Upper lobe of left lung (tissue), 6 donors: ENCODE measurements at regions not wholly inside any gene's neighbourhood (a gene's known extent, or its start where the extent isn't known, plus 50 kb on each side); places are given as distances from the start of the nearest gene placed in this dataset.
A peak's percentile ranks its signal among the peaks of the same experiment; 100 is the strongest.

ENCODE experiments used
- ATAC-seq, 2 donors: fragments of 200-7000 bp; cut with Tn5 transposase; one replicate each; pipeline ENCODE4 v1.9.1; 2022; ENCODE audit warnings: mild to moderate bottlenecking in 2 of 2, moderate library complexity in 2 of 2; ENCODE audit not compliant: low FRiP score in 2 of 2
- DNase-seq, 2 donors: peaks; one replicate each; pipeline ENCODE4 v3.0.0-alpha.2; 2019 to 2020
- H3K27ac ChIP-seq, 4 donors: fragments of 200-600 bp; sonication (generic); one replicate each; pipeline ENCODE4 v1.5.1; 2016 to 2019
- H3K27me3 ChIP-seq, 4 donors: fragments of 200-600 bp; sonication (generic); one replicate each; pipeline ENCODE4 v1.5.1; 2017 to 2019
- H3K36me3 ChIP-seq, 4 donors: fragments of 200-600 bp; sonication (generic); one replicate each; pipeline ENCODE4 v1.5.1; 2016 to 2019
- H3K4me1 ChIP-seq, 4 donors: fragments of 200-600 bp; sonication (generic); one replicate each; pipeline ENCODE4 v1.5.1; 2018 to 2019
- H3K4me3 ChIP-seq, 4 donors: fragments of 200-600 bp; sonication (generic); one replicate each; pipeline ENCODE4 v1.5.1; 2017 to 2019; ENCODE audit warnings: mild to moderate bottlenecking in 2 of 4, moderate library complexity in 1 of 4
- H3K9me3 ChIP-seq, 4 donors: fragments of 200-600 bp; sonication (generic); one replicate each; pipeline ENCODE4 v1.5.1; 2018 to 2019
- CTCF ChIP-seq, 6 experiments: fragments of 450-650 bp in 4 of 6; fragments of 200-600 bp in 2 of 6; sonication (generic) in 2 of 6; IDR thresholded peaks; one replicate each; pipeline ENCODE4 v1.5.1; 2016 to 2019; ENCODE audit warnings: antibody characterized with exemption in 6 of 6
- EP300 ChIP-seq, 4 donors: sonication (generic); formaldehyde crosslinking; IDR thresholded peaks; one replicate each; pipeline ENCODE4 v1.5.1; 2017; ENCODE audit warnings: antibody characterized with exemption in 4 of 4, control low read depth in 2 of 4
- POLR2A ChIP-seq, 4 donors: fragments of 450-650 bp; IDR thresholded peaks; one replicate each; pipeline ENCODE4 v1.5.1; 2016 to 2017; ENCODE audit warnings: antibody characterized with exemption in 4 of 4, mild to moderate bottlenecking in 2 of 4
- POLR2AphosphoS5 ChIP-seq, 2 donors: sonication (generic); formaldehyde crosslinking; IDR thresholded peaks; one replicate each; pipeline ENCODE4 v1.5.1; 2017; ENCODE audit warnings: antibody characterized with exemption in 2 of 2
- WGBS, 2 donors: methylation state at CpG; one replicate each; pipeline ENCODE4 v1.1.5; 2017 to 2018; 5-methylcytosine and 5-hydroxymethylcytosine counted together
- donor health status: DM: no; HTN: no; CAD: no; lungs with moderate emphysema.
- donor health status: DM: no; HTN: yes; CAD: no; lungs with severe emphysema.

DNA sequence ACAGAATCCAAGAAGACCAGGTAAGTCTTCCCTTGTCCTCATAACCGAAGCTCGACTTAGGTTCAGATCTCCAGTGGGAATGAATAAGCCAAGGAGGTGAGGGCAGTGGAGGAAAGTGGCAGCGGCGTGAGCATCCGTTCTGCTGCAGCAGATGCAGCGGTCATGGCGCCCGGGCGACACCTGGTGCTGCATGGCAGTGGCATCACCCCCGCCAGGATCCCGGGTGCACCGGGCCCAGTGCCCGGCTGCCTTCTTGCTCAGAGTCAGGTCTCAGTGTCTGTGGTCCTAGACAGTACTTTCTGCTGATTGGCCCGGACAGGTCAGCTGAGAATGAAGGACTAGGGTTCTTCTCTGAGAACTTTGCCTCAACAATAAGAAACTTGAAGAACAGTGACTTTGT is 83.4 kb upstream of the SORBS2 start:
- WGBS, 2 donors: 96 to 97% methylated on average over 13 to 14 of the region's 14 CpGs
- ATAC-seq: no peak
- Histone ChIP-seq H3K36me3 (no peaks in the 10 kb centered on the region), H3K9me3 (no peaks in the 10 kb centered on the region), H3K4me3 (no peak overlapping the region), H3K27me3 (no peaks in the 10 kb centered on the region), H3K4me1 (peaks cover 0 to 5% (median 0%) of the 10 kb centered on the region in 4 donors), H3K27ac (no peak overlapping the region)
- DNase-seq: peak in 1 of 2 donors; percentile 78
- TF ChIP-seq POLR2AphosphoS5 (IDR thresholded peaks at IDR 0.05): no peak
- no peak for TF ChIP-seq CTCF (IDR thresholded peaks at IDR 0.05)
- no peak for TF ChIP-seq POLR2A (IDR thresholded peaks at IDR 0.05)
- no peak for TF ChIP-seq EP300 (IDR thresholded peaks at IDR 0.05)

DNA sequence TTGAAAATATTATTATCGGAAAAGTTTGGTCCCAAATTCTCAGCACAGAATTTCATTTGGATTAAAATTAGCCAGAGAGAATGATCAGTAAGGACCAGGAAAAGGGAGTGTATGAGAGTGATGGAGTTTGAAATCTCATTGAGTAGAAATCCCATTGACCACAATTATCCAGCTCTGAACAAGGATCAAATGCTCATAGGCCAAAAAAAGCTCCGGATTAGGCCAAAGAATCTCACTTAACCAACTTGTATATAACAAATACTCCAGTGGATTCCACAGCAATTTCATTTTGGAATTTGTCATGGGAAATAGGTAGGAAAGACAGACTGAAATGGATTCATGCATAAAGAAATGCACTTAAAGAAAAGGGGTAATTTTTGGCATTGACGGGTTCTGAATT is 83.9 kb upstream of the SORBS2 start:
- Histone ChIP-seq H3K9me3 (no peaks in the 10 kb centered on the region), H3K27me3 (no peaks in the 10 kb centered on the region), H3K4me3 (no peak overlapping the region), H3K4me1 (peaks cover 0 to 5% (median 0%) of the 10 kb centered on the region in 4 donors), H3K27ac (no peak overlapping the region), H3K36me3 (no peaks in the 10 kb centered on the region)
- TF ChIP-seq POLR2AphosphoS5 (IDR thresholded peaks at IDR 0.05) (no peak), EP300 (IDR thresholded peaks at IDR 0.05) (no peak), POLR2A (IDR thresholded peaks at IDR 0.05) (no peak), CTCF (IDR thresholded peaks at IDR 0.05) (no peak)
- DNase-seq (no peak), ATAC-seq (no peak)
- 92 to 98% methylated on average over 3 of the region's 3 CpGs for WGBS, 2 donors

GRCh38 chr4:185896817-185897488 is 85.0 kb upstream of the SORBS2 start:
- H3K27ac ChIP-seq: no peak overlapping the region
- WGBS, 2 donors: 68 to 76% methylated on average over 11 of the region's 11 CpGs
- H3K27me3 ChIP-seq: no peaks in the 10 kb centered on the region
- ATAC-seq (peak in 1 of 2 donors; percentile 56), DNase-seq (peak in 1 of 2 donors; percentile 62)
- no peaks in the 10 kb centered on the region for H3K36me3 ChIP-seq
- no peaks in the 10 kb centered on the region for H3K9me3 ChIP-seq
- peaks cover 0 to 5% (median 0%) of the 10 kb centered on the region in 4 donors for H3K4me1 ChIP-seq
- TF ChIP-seq POLR2A (IDR thresholded peaks at IDR 0.05) (no peak), EP300 (IDR thresholded peaks at IDR 0.05) (no peak), CTCF (IDR thresholded peaks at IDR 0.05) (no peak), POLR2AphosphoS5 (IDR thresholded peaks at IDR 0.05) (no peak)
- H3K4me3 ChIP-seq: no peak overlapping the region

- TF ChIP-seq POLR2AphosphoS5 (IDR thresholded peaks at IDR 0.05) (no peak), POLR2A (IDR thresholded peaks at IDR 0.05) (no peak), CTCF (IDR thresholded peaks at IDR 0.05) (no peak), EP300 (IDR thresholded peaks at IDR 0.05) (no peak)
- H3K27ac ChIP-seq: no peak overlapping the region
- ATAC-seq (no peak), DNase-seq (no peak)
- WGBS, 2 donors: 81% methylated on average over 8 of the region's 8 CpGs
- H3K4me3 ChIP-seq: no peak overlapping the region
- H3K9me3 ChIP-seq: no peaks in the 10 kb centered on the region
- no peaks in the 10 kb centered on the region for H3K27me3 ChIP-seq
- no peaks in the 10 kb centered on the region for H3K36me3 ChIP-seq
- peaks cover 0 to 5% (median 0%) of the 10 kb centered on the region in 4 donors for H3K4me1 ChIP-seq
These were observed 86.4 kb upstream of the SORBS2 start for GRCh38 chr4:185898413-185898812.

DNA sequence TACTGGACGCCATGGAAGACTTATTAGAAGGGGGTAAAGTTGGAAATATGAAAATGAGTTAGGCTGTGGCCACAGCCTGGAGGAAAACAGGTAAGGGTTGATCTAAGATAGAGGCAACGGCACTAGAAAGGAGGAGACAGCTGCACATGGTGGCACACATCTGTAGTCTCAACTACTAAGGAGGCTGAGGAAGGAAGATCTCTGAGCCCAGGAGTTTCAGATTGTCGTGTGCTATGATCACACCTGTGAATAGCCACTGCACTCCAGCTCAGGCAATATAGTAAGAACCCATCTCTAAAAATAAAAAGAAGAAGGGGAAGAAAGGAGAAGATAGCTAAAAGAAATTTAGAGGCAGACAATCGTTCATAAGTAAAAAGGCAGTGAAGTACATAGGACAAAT is 87.8 kb upstream of the SORBS2 start:
- Histone ChIP-seq H3K9me3 (no peaks in the 10 kb centered on the region), H3K4me3 (no peak overlapping the region), H3K4me1 (peaks cover 0 to 5% (median 0%) of the 10 kb centered on the region in 4 donors), H3K36me3 (no peaks in the 10 kb centered on the region), H3K27ac (no peak overlapping the region), H3K27me3 (no peaks in the 10 kb centered on the region)
- ATAC-seq (no peak), DNase-seq (no peak)
- no peak for TF ChIP-seq EP300 (IDR thresholded peaks at IDR 0.05)
- 82 to 87% methylated on average over 4 of the region's 4 CpGs for WGBS, 2 donors
